GM12875 (cell line): ENCODE measurements at regions not wholly inside any gene's neighbourhood (a gene's known extent, or its start where the extent isn't known, plus 50 kb on each side); places are given as distances from the start of the nearest gene placed in this dataset.

Source experiments
- H3K4me3 ChIP-seq: one replicate; pipeline ENCODE4 v1.5.1; 2011; ENCODE audit warnings: low read depth, low read length, control low read depth
- CTCF ChIP-seq: IDR thresholded peaks from 2 replicates; pipeline ENCODE4 v1.5.1; 2011; ENCODE audit warnings: low read depth, mild to moderate bottlenecking, control low read depth, inconsistent platforms, low read length, moderate library complexity, borderline replicate concordance; ENCODE audit not compliant: insufficient read depth

GRCh38 chr4:19992471-19993093, 259.1 kb upstream of the SLIT2 start:
- no peak overlapping the region for H3K4me3 ChIP-seq
- TF ChIP-seq CTCF, result no peak

GRCh38 chr4:19987746-19988145, 264.0 kb upstream of the SLIT2 start:
- H3K4me3 ChIP-seq, result no peak overlapping the region
- TF ChIP-seq CTCF, result no peak

- H3K4me3 ChIP-seq, result no peak overlapping the region
- TF ChIP-seq CTCF, result no peak
Measured at GRCh38 chr4:19983072-19983471, 268.6 kb upstream of the SLIT2 start.

GRCh38 chr4:19982556-19982955, 269.1 kb upstream of the SLIT2 start:
- no peak for TF ChIP-seq CTCF

GRCh38 chr4:19971829-19972228, 279.9 kb upstream of the SLIT2 start:
- no peak for TF ChIP-seq CTCF

More at GRCh38 chr4:19982556-19982955, 269.1 kb upstream of the SLIT2 start:
- H3K4me3 ChIP-seq, result no peak overlapping the region

GRCh38 chr4:19969492-19969891, 282.2 kb upstream of the SLIT2 start:
- no peak for TF ChIP-seq CTCF
- H3K4me3 ChIP-seq, result no peak overlapping the region

More at GRCh38 chr4:19971829-19972228, 279.9 kb upstream of the SLIT2 start:
- no peak overlapping the region for H3K4me3 ChIP-seq

- no peak overlapping the region for H3K4me3 ChIP-seq
- TF ChIP-seq CTCF, result no peak
Measured at GRCh38 chr4:19961091-19961490, 290.6 kb upstream of the SLIT2 start.
